Thyroid gland (tissue), 4 donors: ENCODE measurements at regions not wholly inside any gene's neighbourhood (a gene's known extent, or its start where the extent isn't known, plus 50 kb on each side); places are given as distances from the start of the nearest gene placed in this dataset.
"Not testable (repeated sequence)": the region's sequence is repeated elsewhere in the genome, so short reads cannot be mapped to it uniquely, and the experiment has no call there.

ENCODE experiments used
- POLR2A ChIP-seq, 2 donors: fragments of 450-650 bp; IDR thresholded peaks; one replicate each; pipeline ENCODE4 v1.6.1; 2017; ENCODE audit warnings: antibody characterized with exemption in 2 of 2, mild to moderate bottlenecking in 2 of 2, moderate library complexity in 1 of 2
- TF ChIP-seq, protein P1 (sequence below), 6 experiments: fragments of 200-600 bp in 3 of 6; fragments of 450-650 bp in 3 of 6; sonication (generic) in 3 of 6; IDR thresholded peaks; one replicate each; pipeline ENCODE4 v1.5.1; 2016 to 2019; ENCODE audit warnings: antibody characterized with exemption in 6 of 6, mild to moderate bottlenecking in 2 of 6, inconsistent platforms in 1 of 6, moderate library complexity in 1 of 6

- not testable (repeated sequence) for TF ChIP-seq POLR2A (IDR thresholded peaks at IDR 0.05)
- TF ChIP-seq, protein P1, sequence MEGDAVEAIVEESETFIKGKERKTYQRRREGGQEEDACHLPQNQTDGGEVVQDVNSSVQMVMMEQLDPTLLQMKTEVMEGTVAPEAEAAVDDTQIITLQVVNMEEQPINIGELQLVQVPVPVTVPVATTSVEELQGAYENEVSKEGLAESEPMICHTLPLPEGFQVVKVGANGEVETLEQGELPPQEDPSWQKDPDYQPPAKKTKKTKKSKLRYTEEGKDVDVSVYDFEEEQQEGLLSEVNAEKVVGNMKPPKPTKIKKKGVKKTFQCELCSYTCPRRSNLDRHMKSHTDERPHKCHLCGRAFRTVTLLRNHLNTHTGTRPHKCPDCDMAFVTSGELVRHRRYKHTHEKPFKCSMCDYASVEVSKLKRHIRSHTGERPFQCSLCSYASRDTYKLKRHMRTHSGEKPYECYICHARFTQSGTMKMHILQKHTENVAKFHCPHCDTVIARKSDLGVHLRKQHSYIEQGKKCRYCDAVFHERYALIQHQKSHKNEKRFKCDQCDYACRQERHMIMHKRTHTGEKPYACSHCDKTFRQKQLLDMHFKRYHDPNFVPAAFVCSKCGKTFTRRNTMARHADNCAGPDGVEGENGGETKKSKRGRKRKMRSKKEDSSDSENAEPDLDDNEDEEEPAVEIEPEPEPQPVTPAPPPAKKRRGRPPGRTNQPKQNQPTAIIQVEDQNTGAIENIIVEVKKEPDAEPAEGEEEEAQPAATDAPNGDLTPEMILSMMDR (IDR thresholded peaks at IDR 0.05) = not testable (repeated sequence)
Observed at GRCh38 chr21:19493437-19494241, 1090.1 kb upstream of the TMPRSS15 start.
